Stimulated activated CD4-positive, alpha-beta T cell treated with anti-CD3 and anti-CD28 coated beads, TNF-alpha, amount 100 ng/mL, for 48 hours (primary cell): ENCODE measurements at regions not wholly inside any gene's neighbourhood (a gene's known extent, or its start where the extent isn't known, plus 50 kb on each side); places are given as distances from the start of the nearest gene placed in this dataset.

Experiments used
- DNase-seq, 3 donors: peaks; one replicate each; pipeline ENCODE4 v3.0.0-alpha.2; 2020; ENCODE audit warnings: low read depth in 3 of 3

DNA sequence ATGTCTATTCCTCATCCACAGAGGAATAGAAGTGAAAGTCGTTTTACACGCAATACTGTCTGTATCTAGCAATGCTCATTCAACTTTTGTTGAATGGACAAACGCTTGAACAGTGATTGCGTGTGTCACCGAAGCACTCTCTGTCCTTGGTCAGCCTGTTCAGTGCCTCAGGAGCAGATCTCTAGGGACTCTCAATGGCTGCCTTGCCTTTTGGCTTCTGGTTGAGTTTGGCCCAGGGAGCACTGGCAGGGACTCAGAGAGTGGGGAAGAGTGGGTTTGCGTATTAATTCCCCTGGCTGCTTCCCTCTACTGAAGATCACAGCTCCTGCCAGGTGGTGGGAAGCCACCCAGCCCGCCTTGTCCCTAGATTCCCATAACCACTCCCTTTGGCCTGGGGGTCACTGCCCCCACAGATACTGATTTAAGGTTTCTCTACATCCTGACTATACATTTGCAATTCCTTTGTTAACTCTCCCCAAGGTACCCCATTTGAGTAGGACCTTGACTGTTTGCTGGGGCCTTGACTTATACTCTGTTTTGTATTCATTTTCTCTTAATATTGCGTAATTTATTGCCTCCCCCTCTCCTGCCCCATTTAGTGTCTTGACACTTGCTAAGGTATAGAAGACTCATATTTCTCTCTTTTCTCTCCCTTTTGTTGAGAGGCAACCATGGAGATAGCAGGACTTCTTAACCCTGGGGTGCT lies 61.7 kb upstream of the USP24 start:
- no peak for DNase-seq

DNA sequence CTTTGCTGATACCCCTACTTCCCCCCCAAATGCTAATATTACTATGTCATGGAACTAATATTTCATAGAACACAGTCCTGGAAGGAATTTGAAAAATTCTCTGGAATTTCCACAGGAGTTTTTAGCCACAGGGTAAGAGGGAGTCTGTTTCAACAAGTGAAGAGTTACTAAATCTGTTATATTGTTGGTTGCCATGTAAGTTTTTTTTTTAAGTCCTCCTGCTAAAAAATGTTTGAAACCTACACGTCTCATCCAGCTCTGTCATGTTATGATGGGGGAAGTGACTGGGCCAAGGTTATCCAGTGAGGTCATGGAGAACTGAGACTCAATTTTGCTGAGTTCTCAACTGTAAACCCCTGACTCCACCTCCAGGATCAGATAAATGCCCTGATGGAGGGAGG lies 60.8 kb upstream of the USP24 start:
- no peak for DNase-seq

DNA sequence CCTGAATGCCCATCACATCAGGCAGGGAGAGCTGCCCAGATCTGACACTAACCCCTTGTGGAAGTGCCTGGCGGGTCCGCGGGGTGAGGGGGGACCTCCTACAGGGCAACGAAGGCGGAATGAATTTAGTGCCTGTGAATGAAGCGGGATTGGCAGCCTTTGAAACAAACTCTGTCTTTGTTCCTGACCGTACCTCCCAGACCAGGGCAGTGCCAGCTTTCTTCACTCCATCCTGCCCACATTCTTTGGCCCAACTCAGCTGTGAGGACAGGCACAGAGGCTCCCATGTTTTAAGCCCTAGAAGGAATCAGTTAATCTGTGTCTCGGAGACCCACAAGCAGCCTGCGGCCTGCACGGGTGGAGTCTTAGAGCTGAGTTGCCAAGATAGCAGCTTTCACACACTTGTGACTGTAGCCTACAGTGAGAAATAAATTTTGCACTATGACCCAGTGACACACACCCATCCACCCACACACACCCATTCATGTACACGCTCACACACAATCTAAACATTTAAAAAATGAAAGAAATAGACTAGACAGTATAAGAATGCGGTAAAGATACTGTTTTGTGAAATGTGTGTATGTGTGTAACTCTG lies 60.1 kb upstream of the USP24 start:
- DNase-seq = no peak

DNA sequence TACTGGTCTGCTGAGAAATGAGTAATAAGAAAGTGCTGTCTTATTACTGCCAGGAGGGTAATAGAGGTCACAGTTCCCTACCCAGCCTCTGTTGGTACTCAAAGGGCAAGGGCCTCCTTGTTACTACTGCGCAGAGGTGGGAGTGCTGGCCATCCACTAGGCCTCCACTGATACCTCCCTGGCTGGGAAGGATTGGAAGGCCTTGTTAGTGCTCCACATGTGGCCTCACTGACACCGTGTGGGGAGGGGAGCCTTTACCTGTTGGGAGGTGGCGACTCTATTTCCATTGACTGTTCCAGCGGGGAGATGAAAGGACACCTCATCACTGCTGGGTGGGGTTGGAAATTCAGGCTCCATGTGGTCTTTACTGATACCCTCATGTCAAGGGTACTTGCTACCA lies 57.8 kb upstream of the USP24 start:
- no peak for DNase-seq
